DMS 273 (cell line): ENCODE measurements at regions not wholly inside any gene's neighbourhood (a gene's known extent, or its start where the extent isn't known, plus 50 kb on each side); places are given as distances from the start of the nearest gene placed in this dataset.

Source experiments
- DNase-seq: peaks from one replicate; lab custom pipeline; 2025; ENCODE audit not compliant: unreplicated experiment; lab: John Stamatoyannopoulos, UW

DNA sequence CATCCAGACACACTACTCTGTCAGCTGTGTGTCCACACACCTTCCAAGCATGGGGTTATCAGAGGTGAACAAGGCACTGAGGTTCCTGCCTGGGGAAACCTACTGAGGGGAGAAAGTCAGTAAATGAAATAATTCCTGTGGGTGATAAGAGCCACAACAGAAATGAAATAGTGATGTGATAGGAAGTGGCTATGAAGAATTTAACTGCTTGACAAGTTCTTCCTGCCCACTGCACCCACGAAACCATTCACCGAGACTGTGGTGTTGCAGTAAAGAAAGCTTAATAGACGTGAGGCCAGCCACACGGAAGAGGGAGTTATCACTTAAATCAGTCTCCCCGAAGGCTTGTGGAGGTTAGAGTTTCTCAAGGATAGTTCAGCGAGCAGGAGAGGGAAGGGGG, 353.1 kb downstream of the UQCRFS1 start:
- no peak for DNase-seq

DNA sequence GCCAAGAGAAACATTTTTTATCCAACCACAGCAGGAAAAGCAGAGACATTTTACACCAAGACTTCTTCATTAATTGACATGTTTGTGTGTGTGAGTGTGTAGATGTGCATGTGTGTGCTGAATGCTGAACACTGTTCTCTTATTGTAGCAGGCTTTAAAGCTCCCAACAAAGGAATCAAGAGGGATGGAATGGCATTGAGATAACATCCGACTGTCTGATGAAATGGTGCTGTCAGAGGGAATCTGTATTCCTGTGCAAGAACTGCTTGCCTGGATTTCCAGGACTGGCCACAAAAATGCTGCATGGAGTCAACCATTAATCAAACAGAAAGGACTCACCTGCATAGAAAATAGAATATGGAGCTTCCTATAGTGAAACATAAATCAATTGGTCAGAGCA, 354.0 kb downstream of the UQCRFS1 start:
- no peak for DNase-seq

DNA sequence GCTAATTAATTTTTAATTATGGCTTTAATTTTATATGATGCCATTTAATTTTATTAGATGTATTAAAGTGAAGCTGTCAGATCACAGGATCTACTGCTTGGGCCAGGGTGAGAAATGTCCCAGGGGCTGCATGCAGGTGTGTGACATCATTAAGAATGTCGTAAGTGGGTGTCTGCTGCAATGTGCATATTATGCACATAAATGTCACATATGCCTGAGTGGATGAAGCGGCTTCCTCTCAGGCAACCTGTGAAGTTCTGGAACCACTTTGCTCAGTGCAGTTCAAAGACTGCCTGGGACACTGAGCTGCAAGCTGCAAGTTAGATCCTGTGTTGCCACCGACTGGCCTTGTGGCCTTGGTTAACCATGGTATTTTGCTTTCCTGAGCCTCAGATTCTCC, 355.0 kb downstream of the UQCRFS1 start:
- DNase-seq, result no peak

DNA sequence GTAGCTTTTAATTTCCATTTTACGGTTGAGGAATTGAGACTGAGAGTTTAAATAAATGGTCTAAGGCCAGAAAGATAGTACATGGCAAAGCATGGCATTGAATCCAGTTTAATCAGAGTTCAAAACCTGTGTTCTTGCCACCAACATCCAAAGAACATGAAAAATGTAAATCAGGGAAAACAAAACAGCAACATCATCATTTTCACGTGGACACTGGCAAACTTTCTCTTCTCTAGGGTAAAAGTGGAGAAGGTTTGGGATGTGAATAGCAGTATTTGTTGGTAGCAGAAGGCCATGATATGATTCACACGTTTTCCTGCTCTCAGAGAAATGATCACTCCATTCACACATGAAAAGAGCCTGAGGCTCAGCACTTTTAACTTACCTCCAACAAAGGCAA, 357.7 kb downstream of the UQCRFS1 start:
- DNase-seq, result no peak

DNA sequence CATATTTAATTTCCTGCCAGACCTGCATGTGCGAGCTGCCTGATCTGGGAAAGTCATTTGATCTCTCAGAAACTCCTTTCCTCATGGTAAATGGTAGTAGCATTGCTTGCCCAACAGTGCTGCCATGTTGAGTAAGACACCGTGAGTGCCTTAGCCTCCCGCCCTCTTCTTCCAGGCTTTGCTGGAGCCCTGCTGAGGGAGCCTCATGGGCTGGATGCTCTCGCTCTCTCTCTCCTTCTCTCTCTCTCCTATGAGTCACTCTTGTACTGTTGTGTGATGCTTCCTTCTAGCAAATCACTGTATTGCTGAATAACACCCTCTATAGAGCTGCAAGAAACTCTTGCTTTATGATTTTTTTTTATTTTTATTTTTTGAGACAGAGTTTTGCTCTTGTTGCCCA, 365.5 kb downstream of the UQCRFS1 start:
- no peak for DNase-seq

DNA sequence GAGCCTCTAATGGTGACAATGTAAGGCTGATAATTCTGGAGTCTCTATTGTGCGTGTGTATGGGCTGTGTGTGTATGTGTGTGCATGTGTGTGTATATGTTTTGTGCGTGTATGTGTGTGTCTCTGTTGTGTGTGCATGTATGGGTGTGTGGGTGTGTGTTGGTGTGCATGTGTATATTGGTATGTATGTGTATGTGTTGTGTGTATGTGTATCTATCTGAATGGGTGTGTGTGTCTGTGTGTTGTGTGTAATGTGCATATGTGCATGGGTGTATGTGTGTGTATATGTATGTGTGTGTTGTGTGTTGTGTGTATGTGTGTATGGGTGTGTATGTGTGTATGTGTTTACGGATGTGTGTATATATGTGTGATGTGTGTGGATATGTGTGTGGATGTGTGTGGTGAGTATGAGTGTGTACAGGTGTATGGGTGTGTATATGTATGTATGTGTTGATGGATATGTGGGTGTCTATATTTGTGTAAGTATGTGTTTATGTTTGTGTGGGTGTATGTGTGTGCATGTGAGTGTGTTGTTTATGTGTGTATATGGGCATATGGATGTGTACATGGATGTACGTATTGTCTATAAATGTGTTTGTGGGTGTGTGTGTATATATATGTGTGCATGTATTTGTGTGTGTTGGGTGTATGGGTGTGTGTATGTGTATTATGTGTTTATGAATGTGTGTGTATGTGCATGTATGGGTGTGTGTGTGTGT, 366.7 kb downstream of the UQCRFS1 start:
- no peak for DNase-seq

DNA sequence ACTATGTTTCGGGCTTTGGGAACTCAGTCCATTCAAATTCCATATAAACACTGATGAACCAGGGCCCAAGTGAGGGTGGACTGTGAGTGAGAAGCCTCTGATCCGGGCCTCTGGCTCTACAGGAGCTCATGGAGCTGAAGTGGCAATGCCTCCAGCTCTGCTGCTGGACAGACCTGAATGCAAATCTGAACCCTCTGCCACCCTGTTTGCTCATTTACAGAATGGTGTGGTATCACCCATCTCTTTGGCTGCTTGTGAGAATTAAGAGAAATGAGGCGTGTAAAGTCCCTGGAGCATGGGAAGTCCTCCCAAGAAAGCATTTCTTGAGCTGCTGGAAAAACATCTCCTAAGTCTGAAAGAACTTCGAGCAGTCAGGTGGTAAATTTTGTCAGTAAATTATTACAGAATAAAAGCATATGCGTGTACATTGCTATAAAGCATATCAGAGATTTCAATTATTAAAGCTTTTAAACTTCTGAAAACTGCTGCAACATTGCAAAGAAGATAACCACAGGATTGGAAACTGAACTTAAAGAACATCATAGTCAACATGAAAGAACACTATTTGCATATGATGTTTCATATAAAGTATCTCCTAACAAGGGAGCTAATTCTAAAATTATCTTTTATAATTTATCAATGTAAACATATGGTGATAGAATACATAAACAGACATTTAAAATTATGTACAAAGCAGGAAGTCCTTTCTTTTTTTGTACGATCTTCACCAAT, 369.0 kb downstream of the UQCRFS1 start:
- no peak for DNase-seq

DNA sequence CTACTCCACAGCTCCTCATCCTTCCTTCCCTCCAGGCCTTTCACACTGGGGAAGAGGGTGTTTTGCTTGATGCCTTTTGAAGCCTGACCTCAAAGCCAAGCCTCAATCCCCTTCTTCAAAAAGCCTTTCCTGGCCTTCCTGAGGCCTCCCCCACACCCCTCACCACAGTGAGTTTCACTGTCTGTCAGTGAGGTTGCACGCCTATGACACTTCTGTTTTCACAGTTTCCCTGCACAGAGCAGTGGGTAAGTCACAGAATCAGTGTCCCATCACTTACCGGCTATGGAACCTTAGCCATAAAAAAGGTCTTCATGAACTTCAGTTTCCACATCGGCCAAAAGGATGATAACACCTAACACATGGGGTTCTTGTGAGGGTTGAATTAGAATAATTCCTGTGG, 371.4 kb downstream of the UQCRFS1 start:
- DNase-seq, result no peak

DNA sequence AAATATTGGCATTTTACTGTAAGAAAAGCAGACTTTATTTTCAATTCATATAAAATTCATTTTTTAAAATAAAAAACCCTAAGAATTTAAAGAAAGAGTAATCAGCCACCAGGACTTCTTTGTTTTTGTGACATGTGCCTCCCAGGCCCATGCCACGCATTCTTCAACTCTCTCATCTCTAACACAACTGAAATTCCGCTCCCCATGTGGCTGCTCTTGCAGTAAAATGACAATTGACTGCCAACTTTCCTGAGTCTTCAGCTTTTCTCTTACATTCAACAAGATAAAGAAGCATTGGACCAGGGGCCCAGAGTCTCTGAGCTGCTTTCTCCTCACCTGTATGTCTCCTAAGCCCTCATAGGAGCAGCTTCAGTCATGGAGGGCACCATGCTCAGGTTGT, 372.1 kb downstream of the UQCRFS1 start:
- DNase-seq, result no peak

DNA sequence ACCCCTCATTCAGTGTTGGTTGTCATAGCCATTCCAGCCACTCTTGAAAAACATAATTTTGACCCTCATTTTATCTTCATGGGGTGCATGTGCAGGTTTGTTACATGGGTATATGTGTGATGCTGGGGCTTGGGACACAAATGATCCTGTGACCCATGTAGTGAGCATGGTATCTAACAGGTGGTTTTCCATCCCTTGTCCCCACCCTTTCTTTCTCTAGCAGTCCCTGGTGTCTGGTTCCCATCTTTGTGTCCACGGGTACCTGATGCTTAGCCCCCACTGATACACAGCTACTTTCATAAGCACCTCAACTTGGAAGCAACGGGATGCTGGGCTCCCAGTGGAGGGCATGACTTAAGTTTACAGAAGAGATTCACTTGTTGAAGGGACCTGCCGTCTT, 373.5 kb downstream of the UQCRFS1 start:
- DNase-seq, result no peak

DNA sequence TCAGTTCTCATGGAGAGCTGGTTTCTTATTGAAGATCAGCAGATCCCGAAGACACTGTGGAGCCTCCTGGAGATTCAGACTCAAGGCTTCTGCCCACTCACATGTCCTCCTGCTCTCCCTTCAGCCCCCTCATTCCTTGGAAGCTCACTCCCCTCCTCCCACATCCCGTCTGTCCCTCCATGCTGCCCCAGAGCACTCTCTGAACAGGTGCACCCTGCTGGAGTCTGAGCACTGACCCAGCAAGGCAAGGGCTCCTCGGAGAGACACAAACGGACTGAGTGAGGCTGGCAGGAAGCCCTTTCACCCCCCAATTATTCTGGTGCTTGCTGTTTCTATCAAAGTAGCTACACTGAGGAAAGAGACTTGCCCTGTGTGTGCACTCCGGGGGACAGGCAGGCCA, 374.0 kb downstream of the UQCRFS1 start:
- DNase-seq, result no peak

DNA sequence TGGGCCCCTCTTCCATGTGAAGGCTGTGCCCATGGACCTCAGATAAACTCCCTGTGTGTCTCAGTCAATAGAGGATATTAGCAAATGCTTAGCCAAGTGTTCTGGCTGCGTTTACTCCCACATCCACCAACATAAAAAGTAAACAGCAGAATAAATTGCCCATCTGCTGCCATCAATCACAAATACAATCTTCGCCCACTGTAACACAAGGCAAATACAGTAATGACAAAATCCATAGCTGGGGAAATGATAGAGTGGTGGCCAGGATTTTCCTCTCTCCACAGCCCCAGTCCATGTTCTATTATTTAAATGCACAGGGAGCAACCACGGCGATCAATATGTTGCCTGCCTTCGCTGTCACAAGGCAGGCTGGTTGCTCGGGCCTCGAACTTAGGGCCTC, 376.5 kb downstream of the UQCRFS1 start:
- no peak for DNase-seq

DNA sequence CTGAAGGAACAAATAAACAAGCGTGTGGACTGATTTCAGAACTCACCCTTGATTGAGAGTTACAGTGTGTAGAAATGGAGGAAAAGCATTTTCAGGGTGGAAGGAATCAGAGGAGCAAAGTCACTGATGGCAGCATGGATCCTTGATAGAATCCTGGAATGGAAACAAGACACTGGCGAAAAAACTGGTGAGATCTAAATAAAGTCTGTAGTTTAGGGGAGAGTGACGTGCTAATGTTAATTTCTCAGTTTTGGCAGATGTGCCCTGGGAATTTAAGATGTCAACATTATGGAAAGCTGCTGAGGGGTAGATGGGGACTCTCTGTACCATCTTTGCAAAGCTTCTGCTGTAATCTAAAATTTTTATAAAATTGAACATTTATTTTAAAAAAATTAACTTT, 378.0 kb downstream of the UQCRFS1 start:
- no peak for DNase-seq

DNA sequence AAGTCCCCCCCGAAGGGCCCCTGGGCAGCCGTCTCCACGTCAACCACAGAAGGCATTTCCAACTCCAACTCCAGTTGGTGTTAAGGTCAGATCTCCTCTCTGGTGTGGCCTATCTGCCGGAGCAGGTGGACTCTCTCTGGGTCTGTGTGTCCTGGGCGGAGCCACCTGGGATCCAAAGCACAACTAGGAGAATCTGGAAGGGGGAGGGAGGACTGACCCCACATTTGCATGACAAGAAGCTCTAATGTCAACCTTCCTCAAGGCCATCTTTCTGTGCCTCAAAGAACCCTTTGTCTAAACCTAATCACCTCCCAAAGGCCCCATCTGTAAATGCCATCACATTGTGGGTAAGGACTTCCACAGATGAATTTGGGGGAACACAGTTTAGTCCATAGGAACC, 381.5 kb downstream of the UQCRFS1 start:
- DNase-seq, result no peak

DNA sequence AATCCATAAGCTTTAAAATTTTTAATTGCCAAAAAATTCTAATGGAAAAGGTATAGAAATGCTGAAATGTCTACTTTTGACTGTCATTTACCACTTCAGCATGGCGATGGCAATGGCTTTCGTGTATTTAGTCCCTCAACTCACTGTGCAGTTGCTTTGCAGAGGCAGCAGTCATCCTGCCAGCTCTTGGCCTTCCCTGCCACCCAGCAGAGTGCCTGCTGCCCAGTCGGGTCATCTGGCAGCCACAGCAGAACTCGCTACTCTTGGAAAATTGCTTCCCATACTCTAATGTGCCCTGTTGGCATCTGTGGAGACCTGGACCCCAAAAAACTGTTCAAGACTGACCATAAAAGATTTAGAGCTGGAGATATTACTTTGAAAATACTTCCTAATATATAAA, 383.2 kb downstream of the UQCRFS1 start:
- no peak for DNase-seq

DNA sequence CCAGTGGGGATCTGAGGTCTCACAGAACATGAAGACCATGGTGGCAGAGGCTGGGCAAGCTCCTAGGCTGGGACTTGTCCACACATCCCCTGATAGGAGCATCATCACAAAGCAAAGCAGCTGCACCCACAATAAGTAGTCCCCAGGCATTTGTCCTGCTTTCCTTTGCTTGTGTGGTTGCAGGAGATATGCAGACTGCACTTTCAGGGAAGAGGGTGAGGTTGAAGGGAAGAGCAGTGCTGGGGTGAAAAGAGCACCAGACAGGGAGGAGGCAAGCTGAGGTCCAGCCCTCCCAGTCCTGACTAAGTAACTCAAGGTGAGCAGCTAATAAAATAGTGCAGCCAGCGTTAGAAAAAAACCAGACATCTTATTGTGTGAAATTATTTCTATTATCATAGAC, 383.6 kb downstream of the UQCRFS1 start:
- no peak for DNase-seq

DNA sequence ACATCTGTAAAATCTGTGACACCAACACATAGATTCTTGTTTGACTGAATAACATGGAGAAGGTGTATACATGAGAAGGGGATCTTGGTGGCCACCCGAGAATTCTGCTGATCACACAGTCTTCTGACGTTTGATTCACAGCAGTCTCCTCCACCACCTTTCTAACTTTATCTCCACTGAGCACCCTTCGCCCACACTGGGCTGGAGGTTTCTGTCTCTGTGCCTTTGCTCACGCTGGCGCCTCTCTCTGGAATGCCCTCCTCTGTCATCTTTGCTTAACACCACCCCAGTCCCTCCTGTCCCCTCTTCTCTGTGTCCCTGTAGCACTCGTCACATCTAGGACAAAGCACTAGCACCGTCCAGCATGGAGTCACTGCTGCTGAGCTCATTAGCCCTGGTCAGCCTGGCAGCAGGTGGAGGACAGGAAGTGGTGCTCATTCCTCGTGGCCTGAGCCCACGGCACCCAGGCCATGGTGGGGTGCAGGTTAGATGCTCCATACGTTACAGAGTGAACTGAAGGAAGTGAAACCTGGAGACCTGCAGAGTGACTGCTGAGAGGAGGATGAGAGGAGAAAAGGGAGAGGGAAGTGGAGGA, 384.6 kb downstream of the UQCRFS1 start:
- DNase-seq, result no peak

DNA sequence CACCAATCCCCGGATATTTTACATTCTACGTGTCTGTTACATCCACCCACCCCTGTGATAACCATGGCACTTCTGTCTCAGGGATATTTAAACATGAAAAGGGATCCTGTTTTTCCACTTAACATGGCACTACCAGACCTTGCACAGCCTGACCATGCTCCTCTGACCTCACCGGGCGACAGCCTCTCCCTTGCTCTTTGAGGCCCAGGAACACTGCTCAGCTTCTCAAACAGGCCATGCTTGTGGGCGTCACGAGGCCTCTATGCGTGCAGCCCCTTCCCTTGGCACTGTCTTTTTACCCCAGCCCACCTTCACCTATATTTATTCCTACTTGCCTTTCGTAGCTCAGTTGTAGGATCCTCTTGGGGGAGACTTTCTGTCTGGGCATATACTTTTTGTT, 385.6 kb downstream of the UQCRFS1 start:
- DNase-seq, result no peak

DNA sequence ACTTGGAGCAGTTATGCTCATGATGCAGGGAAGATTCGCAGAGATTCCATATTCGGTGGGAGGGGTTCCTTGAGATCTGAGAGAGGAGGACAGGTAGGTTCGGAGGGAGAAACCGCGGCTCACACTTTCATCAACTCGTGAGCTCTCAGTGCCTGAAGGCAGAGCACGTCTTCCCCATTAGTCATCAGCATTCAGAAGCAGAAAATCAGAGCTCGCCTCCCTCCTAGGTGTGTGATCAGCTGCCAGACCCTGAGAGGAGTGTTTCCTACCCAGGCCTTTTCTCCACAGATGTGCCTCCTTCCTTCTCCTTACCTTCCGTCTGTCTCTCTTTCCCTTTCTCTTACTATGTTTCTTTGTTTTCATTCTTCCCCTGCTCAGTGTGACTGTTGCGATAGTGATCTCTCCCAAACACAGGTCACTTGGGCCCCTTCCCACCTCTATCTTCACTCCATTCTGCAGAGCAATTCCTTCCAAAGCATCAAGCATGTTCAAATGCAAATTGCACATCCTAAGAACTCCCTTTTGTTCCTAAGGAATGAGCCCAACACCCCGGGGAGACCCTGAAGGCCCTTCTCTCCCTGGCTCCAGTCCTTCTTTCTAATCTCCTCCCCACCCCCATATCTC, 389.5 kb downstream of the UQCRFS1 start:
- no peak for DNase-seq

DNA sequence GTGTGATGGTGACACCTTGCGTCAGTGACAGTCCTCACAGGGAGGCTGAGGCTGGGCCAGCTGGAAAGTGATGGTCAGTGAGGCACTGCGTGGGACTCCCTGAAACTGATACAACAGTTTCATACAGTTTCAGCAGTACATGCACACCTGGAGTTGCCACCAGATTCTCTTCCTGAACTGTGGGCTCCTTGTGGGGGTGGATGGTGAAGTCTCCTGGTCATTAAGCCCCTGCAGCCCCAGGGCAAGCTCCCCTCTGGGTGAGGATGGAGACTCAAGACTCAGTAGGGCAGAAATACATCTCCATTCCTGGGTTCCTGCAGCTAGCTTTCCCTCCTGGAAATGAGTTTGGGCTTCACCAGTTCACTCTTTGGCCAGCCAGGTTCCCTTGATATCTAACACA, 392.7 kb downstream of the UQCRFS1 start:
- DNase-seq, result no peak

DNA sequence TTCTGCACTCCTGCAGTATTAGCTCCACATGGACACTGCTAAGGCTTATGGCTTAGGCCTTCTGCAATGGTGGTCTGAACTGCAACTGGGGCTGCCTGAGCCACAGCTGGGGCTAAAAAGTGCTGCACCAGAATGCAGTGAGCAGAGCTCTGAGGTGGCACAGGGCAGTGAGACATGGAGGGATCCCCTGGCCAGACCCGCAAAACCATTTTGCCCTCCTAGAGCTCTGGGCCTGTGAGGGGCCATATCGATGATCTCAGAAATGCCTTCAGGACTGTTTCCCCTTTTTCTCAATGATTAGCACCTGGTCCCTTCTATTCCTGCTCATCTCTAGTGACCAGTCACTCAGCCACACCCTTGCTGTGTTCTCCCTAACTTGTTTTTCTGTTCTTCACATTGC, 397.7 kb downstream of the UQCRFS1 start:
- DNase-seq, result no peak

DNA sequence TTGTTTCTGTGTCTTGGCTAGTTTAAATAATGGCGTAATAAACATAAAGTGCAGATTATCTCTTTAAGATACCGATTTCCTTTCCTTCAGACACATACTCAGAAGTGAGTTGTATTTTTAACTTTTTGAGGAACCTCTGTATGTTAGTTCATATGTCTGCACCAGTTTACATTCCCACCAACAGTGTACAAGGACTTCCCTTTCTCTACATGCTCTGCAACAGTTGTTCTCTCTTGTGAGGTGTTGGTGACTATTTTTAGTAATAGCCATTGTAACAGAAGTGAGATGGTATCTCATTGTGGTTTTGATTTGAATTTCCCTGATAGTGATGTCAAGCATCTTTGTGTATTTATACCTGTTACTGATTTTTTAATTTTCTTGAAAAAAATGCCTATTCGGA, 418.6 kb downstream of the UQCRFS1 start:
- DNase-seq, result no peak
